ENCODE measurements at regions not wholly inside any gene's neighbourhood (a gene's known extent, or its start where the extent isn't known, plus 50 kb on each side); places are given as distances from the start of the nearest gene placed in this dataset.

- H3K27me3 Mint-ChIP-seq: no peaks in the 10 kb centered on the region
- no peak overlapping the region for H3K27ac Mint-ChIP-seq
- H3K36me3 Mint-ChIP-seq: no peaks in the 10 kb centered on the region
- H3K4me3 Mint-ChIP-seq: no peak overlapping the region
- no peaks in the 10 kb centered on the region for H3K4me1 Mint-ChIP-seq
- H3K9me3 Mint-ChIP-seq: peaks cover 0 to 13% (median 5%) of the 10 kb centered on the region in 3 donors
Observed at GRCh38 chr9:28264368-28264767, 691.1 kb upstream of the C9orf72 start.

- H3K27me3 Mint-ChIP-seq: no peaks in the 10 kb centered on the region
- no peaks in the 10 kb centered on the region for H3K4me1 Mint-ChIP-seq
- H3K27ac Mint-ChIP-seq: no peak overlapping the region
- peaks cover 2 to 15% (median 5%) of the 10 kb centered on the region in 3 donors for H3K9me3 Mint-ChIP-seq
- no peak overlapping the region for H3K4me3 Mint-ChIP-seq
- H3K36me3 Mint-ChIP-seq: no peaks in the 10 kb centered on the region
Observed at GRCh38 chr9:28267351-28267750, 694.1 kb upstream of the C9orf72 start.

- Mint-ChIP-seq H3K27me3 (no peaks in the 10 kb centered on the region), H3K36me3 (no peaks in the 10 kb centered on the region), H3K9me3 (peaks cover 5 to 15% (median 5%) of the 10 kb centered on the region in 3 donors), H3K4me3 (no peak overlapping the region), H3K27ac (no peak overlapping the region), H3K4me1 (no peaks in the 10 kb centered on the region)
Observed at GRCh38 chr9:28270156-28270555, 696.9 kb upstream of the C9orf72 start.

- Mint-ChIP-seq H3K36me3 (peaks cover 3% of the 10 kb centered on the region), H3K27me3 (no peaks in the 10 kb centered on the region), H3K4me3 (no peak overlapping the region), H3K4me1 (no peaks in the 10 kb centered on the region), H3K27ac (no peak overlapping the region), H3K9me3 (peaks cover 2 to 12% (median 8%) of the 10 kb centered on the region in 3 donors)
Observed at GRCh38 chr9:28272127-28272526, 698.8 kb upstream of the C9orf72 start.

GRCh38 chr9:28287455-28287854 is 714.2 kb upstream of the C9orf72 start:
- no peaks in the 10 kb centered on the region for H3K27me3 Mint-ChIP-seq
- no peaks in the 10 kb centered on the region for H3K36me3 Mint-ChIP-seq
- no peak overlapping the region for H3K4me3 Mint-ChIP-seq
- no peak overlapping the region for H3K27ac Mint-ChIP-seq
- H3K9me3 Mint-ChIP-seq: peaks cover 0 to 2% (median under 1%) of the 10 kb centered on the region in 3 donors
- no peaks in the 10 kb centered on the region for H3K4me1 Mint-ChIP-seq

GRCh38 chr9:28289746-28290145 is 716.5 kb upstream of the C9orf72 start:
- peaks cover 0 to 2% (median 0%) of the 10 kb centered on the region in 3 donors for H3K9me3 Mint-ChIP-seq
- H3K27me3 Mint-ChIP-seq: no peaks in the 10 kb centered on the region
- no peaks in the 10 kb centered on the region for H3K36me3 Mint-ChIP-seq
- no peak overlapping the region for H3K27ac Mint-ChIP-seq
- H3K4me3 Mint-ChIP-seq: no peak overlapping the region
- no peaks in the 10 kb centered on the region for H3K4me1 Mint-ChIP-seq

- no peaks in the 10 kb centered on the region for H3K36me3 Mint-ChIP-seq
- H3K4me1 Mint-ChIP-seq: no peaks in the 10 kb centered on the region
- no peak overlapping the region for H3K27ac Mint-ChIP-seq
- peaks cover 0 to 2% (median 0%) of the 10 kb centered on the region in 3 donors for H3K9me3 Mint-ChIP-seq
- no peak overlapping the region for H3K4me3 Mint-ChIP-seq
- no peaks in the 10 kb centered on the region for H3K27me3 Mint-ChIP-seq
Observed at GRCh38 chr9:28293369-28294090, 720.2 kb upstream of the C9orf72 start.

- H3K27ac Mint-ChIP-seq: no peak overlapping the region
- H3K4me3 Mint-ChIP-seq: no peak overlapping the region
- H3K9me3 Mint-ChIP-seq: peaks cover 0 to 10% (median 7%) of the 10 kb centered on the region in 3 donors
- H3K36me3 Mint-ChIP-seq: no peaks in the 10 kb centered on the region
- H3K4me1 Mint-ChIP-seq: no peaks in the 10 kb centered on the region
- H3K27me3 Mint-ChIP-seq: no peaks in the 10 kb centered on the region
Observed at GRCh38 chr9:28301281-28301680, 728.0 kb upstream of the C9orf72 start.

- Mint-ChIP-seq H3K27ac (no peak overlapping the region), H3K4me1 (no peaks in the 10 kb centered on the region), H3K9me3 (peaks cover 0 to 5% (median 3%) of the 10 kb centered on the region in 3 donors), H3K36me3 (no peaks in the 10 kb centered on the region), H3K4me3 (no peak overlapping the region), H3K27me3 (no peaks in the 10 kb centered on the region)
Observed at GRCh38 chr9:28317745-28318144, 744.5 kb upstream of the C9orf72 start.

GRCh38 chr9:28318515-28318914 is 745.2 kb upstream of the C9orf72 start:
- no peak overlapping the region for H3K4me3 Mint-ChIP-seq
- no peaks in the 10 kb centered on the region for H3K4me1 Mint-ChIP-seq
- H3K36me3 Mint-ChIP-seq: no peaks in the 10 kb centered on the region
- no peaks in the 10 kb centered on the region for H3K27me3 Mint-ChIP-seq
- H3K9me3 Mint-ChIP-seq: peaks cover 0 to 6% (median 3%) of the 10 kb centered on the region in 3 donors
- no peak overlapping the region for H3K27ac Mint-ChIP-seq

- H3K36me3 Mint-ChIP-seq: no peaks in the 10 kb centered on the region
- H3K27me3 Mint-ChIP-seq: no peaks in the 10 kb centered on the region
- H3K9me3 Mint-ChIP-seq: peaks cover 0 to 6% (median 3%) of the 10 kb centered on the region in 3 donors
- H3K27ac Mint-ChIP-seq: no peak overlapping the region
- no peaks in the 10 kb centered on the region for H3K4me1 Mint-ChIP-seq
- no peak overlapping the region for H3K4me3 Mint-ChIP-seq
Observed at GRCh38 chr9:28319981-28320380, 746.7 kb upstream of the C9orf72 start.

GRCh38 chr9:28320616-28321015 is 747.3 kb upstream of the C9orf72 start:
- Mint-ChIP-seq H3K27ac (no peak overlapping the region), H3K36me3 (no peaks in the 10 kb centered on the region), H3K27me3 (no peaks in the 10 kb centered on the region), H3K4me3 (no peak overlapping the region), H3K4me1 (no peaks in the 10 kb centered on the region), H3K9me3 (peaks cover 0 to 6% (median 3%) of the 10 kb centered on the region in 3 donors)

GRCh38 chr9:28329323-28329722 is 756.0 kb upstream of the C9orf72 start:
- Mint-ChIP-seq H3K27ac (no peak overlapping the region), H3K36me3 (no peaks in the 10 kb centered on the region), H3K4me1 (no peaks in the 10 kb centered on the region), H3K4me3 (peak overlapping the region in 1 of 4 donors; percentile 10), H3K9me3 (peaks cover 0 to 2% (median 0%) of the 10 kb centered on the region in 3 donors), H3K27me3 (no peaks in the 10 kb centered on the region)

GRCh38 chr9:28332648-28333047 is 759.4 kb upstream of the C9orf72 start:
- Mint-ChIP-seq H3K27ac (no peak overlapping the region), H3K4me3 (no peak overlapping the region), H3K27me3 (no peaks in the 10 kb centered on the region), H3K4me1 (no peaks in the 10 kb centered on the region), H3K36me3 (no peaks in the 10 kb centered on the region), H3K9me3 (peaks cover 0 to 4% (median 3%) of the 10 kb centered on the region in 3 donors)

- H3K27ac Mint-ChIP-seq: no peak overlapping the region
- no peaks in the 10 kb centered on the region for H3K27me3 Mint-ChIP-seq
- H3K9me3 Mint-ChIP-seq: peaks cover 0 to 7% (median 2%) of the 10 kb centered on the region in 3 donors
- no peaks in the 10 kb centered on the region for H3K36me3 Mint-ChIP-seq
- no peaks in the 10 kb centered on the region for H3K4me1 Mint-ChIP-seq
- H3K4me3 Mint-ChIP-seq: no peak overlapping the region
Observed at GRCh38 chr9:28341913-28342312, 768.6 kb upstream of the C9orf72 start.

- Mint-ChIP-seq H3K27me3 (no peaks in the 10 kb centered on the region), H3K9me3 (peaks cover 0 to 7% (median 0%) of the 10 kb centered on the region in 3 donors), H3K27ac (no peak overlapping the region), H3K36me3 (no peaks in the 10 kb centered on the region), H3K4me1 (no peaks in the 10 kb centered on the region), H3K4me3 (no peak overlapping the region)
Observed at GRCh38 chr9:28342815-28343338, 769.6 kb upstream of the C9orf72 start.

Data from IgD-negative memory B cell (primary cell).